DND-41 (cell line): ENCODE measurements at regions not wholly inside any gene's neighbourhood (a gene's known extent, or its start where the extent isn't known, plus 50 kb on each side); places are given as distances from the start of the nearest gene placed in this dataset.

ENCODE experiments used
- CTCF ChIP-seq: IDR thresholded peaks from 2 replicates; pipeline ENCODE4 v1.5.1; 2012; ENCODE audit warnings: borderline replicate concordance, low read length, moderate library complexity, mild to moderate bottlenecking; ENCODE audit not compliant: poor library complexity, severe bottlenecking; ENCODE audit errors: extremely low read depth
- EZH2 ChIP-seq: IDR thresholded peaks from 3 replicates; pipeline ENCODE4 v1.6.1; 2012; ENCODE audit warnings: borderline replicate concordance, low read depth, mild to moderate bottlenecking, moderate library complexity, low read length, inconsistent platforms; ENCODE audit not compliant: severe bottlenecking

GRCh38 chr1:82777240-82777639 is 976.5 kb downstream of the ADGRL2 start:
- TF ChIP-seq CTCF (no peak), EZH2 (no peak)
